ENCODE measurements at regions not wholly inside any gene's neighbourhood (a gene's known extent, or its start where the extent isn't known, plus 50 kb on each side); places are given as distances from the start of the nearest gene placed in this dataset. TPM values are rescaled to one million over a fixed set of nuclear protein-coding genes. Genes with fewer than 3 reads are reported as not detected.

GRCh38 chr14:103283916-103284315, 50.1 kb upstream of the EIF5 start:
- Histone ChIP-seq H2AFZ (ENCODE audit: low read depth, low read length) (no peak overlapping the region), H4K20me1 (replicated peaks; ENCODE audit: control insufficient read depth, extremely low read depth, insufficient read depth, low read length) (no peaks in the 10 kb centered on the region), H3K9me3 (replicated peaks; ENCODE audit: control insufficient read depth, insufficient read depth, low read length) (no peaks in the 10 kb centered on the region), H3K27me3 (ENCODE audit: control insufficient read depth in 2 of 2, insufficient read depth in 2 of 2, low read length in 2 of 2) (peaks cover 28 to 32% of the 10 kb centered on the region in 2 experiments), H3K36me3 (ENCODE audit: control insufficient read depth in 2 of 2, extremely low read depth in 1 of 2, insufficient read depth in 2 of 2, low read length in 2 of 2) (no peaks in the 10 kb centered on the region), H3K27ac (ENCODE audit: insufficient read depth, low read depth, low read length) (no peak overlapping the region), H3K79me2 (ENCODE audit: control insufficient read depth, insufficient read depth, low read length) (no peaks in the 10 kb centered on the region), H3K9me1 (replicated peaks; ENCODE audit: control insufficient read depth, extremely low read depth, insufficient read depth, low read length) (no peaks in the 10 kb centered on the region), H3K4me1 (ENCODE audit: control insufficient read depth, extremely low read depth, insufficient read depth, low read length) (no peaks in the 10 kb centered on the region), H3K9ac (replicated peaks; ENCODE audit: extremely low read depth, insufficient read depth, low read length) (no peak overlapping the region), H3K4me2 (ENCODE audit: insufficient read depth, low read length) (no peak overlapping the region), H3K4me3 (replicated peaks in 1 of 3; ENCODE audit: insufficient read depth in 1 of 3, low read depth in 1 of 3, low read length in 3 of 3) (no peak overlapping the region)
- ChIA-PET CTCF (interaction anchor here (1.0 to 2.1 kb wide), 3 partner anchors 48 to 179 kb away, joined by 3 to 7 read pairs (median 4); no protein-coding TSS in a partner anchor), POLR2A (no interaction called here)
- BruUV-seq (replicated peaks) = no TSS peak
- TF ChIP-seq EZH2 (IDR thresholded peaks at IDR 0.05; ENCODE audit: borderline replicate concordance, low read depth, low read length, severe bottlenecking) = no peak
- no peak for TF ChIP-seq GATA2 (IDR thresholded peaks at IDR 0.05; ENCODE audit: insufficient read depth, insufficient read length, low read depth, low read length)
- no peak for TF ChIP-seq MYC (IDR thresholded peaks at IDR 0.05; ENCODE audit: low read depth, low read length)
- TF ChIP-seq POLR2AphosphoS5 (IDR thresholded peaks at IDR 0.05; ENCODE audit: insufficient read depth, low read depth, low read length) = no peak
- no peak for TF ChIP-seq CTCF (IDR thresholded peaks at IDR 0.05; ENCODE audit: extremely low read depth in 1 of 2, insufficient read depth in 1 of 2, low read depth in 1 of 2, low read length in 2 of 2)
- no peak for TF ChIP-seq FOS (IDR thresholded peaks at IDR 0.05; ENCODE audit: borderline replicate concordance, insufficient read depth, low read length)
- TF ChIP-seq JUN (IDR thresholded peaks at IDR 0.05; ENCODE audit: borderline replicate concordance, insufficient read depth, insufficient read length, low read depth) = no peak
- TF ChIP-seq MAX (IDR thresholded peaks at IDR 0.05; ENCODE audit: insufficient read depth, insufficient read length) = no peak
- DNase-seq (ENCODE audit: low read depth, low spot score) (no peak), FAIRE-seq (no peak)
- intact Hi-C loops (cut with micrococcal nuclease) (no loop called here), dilution Hi-C loops (cut with MboI; ENCODE audit: extremely low pct_ligation_motif_present, low sequenced_read_pairs) (no loop called here)

Small RNA genes lying in the stretch of these regions (small RNA-seq; reads per million reads assigned to genes)
- not detected for gene AL161669.2 (ENCODE audit: insufficient read depth, insufficient read length, low read depth, low replicate concordance)

All from endothelial cell of umbilical vein (primary cell).